MCF 10A (cell line): ENCODE measurements at regions not wholly inside any gene's neighbourhood (a gene's known extent, or its start where the extent isn't known, plus 50 kb on each side); places are given as distances from the start of the nearest gene placed in this dataset.

ENCODE experiments used
- BruUV-seq: library from RNA; stranded (reverse); fragments of 400-500 nt; replicated peaks from 2 replicates; lab custom pipeline; 2021; lab: Mats Ljungman, UMichigan
- CTCF ChIA-PET: fragments of 300-600 bp; sonication (Branson Sonifier 250); formaldehyde crosslinking; extraction: SDS; loops from one replicate; lab custom pipeline; 2021; ENCODE audit warnings: antibody characterized with exemption, inconsistent platforms; lab: Yijun Ruan, JAX
- POLR2A ChIA-PET: fragments of 300-600, 350-650 bp; sonication (Branson Sonifier 250); formaldehyde crosslinking; extraction: SDS; loops from one replicate; lab custom pipeline; 2020; ENCODE audit warnings: antibody characterized with exemption, inconsistent platforms; lab: Yijun Ruan, JAX
- DNase-seq: peaks from one replicate; pipeline ENCODE4 v3.0.0-alpha.2; 2018; ENCODE audit not compliant: unreplicated experiment
- H3K27ac Mint-ChIP-seq: one replicate; pipeline ENCODE4 v1.8.0; 2022; ENCODE audit warnings: mild to moderate bottlenecking, low read depth, mixed read lengths; ENCODE audit not compliant: unreplicated experiment
- H3K27me3 Mint-ChIP-seq: one replicate; pipeline ENCODE4 v1.8.0; 2022; ENCODE audit warnings: mixed read lengths; ENCODE audit not compliant: insufficient read depth, unreplicated experiment
- H3K36me3 Mint-ChIP-seq: one replicate; pipeline ENCODE4 v1.8.0; 2022; ENCODE audit warnings: mild to moderate bottlenecking, moderate library complexity, mixed read lengths; ENCODE audit not compliant: insufficient read depth, unreplicated experiment
- H3K4me1 Mint-ChIP-seq: one replicate; pipeline ENCODE4 v1.8.0; 2022; ENCODE audit warnings: mixed read lengths; ENCODE audit not compliant: insufficient read depth, unreplicated experiment
- H3K4me3 Mint-ChIP-seq: one replicate; pipeline ENCODE4 v1.8.0; 2022; ENCODE audit warnings: mild to moderate bottlenecking, moderate library complexity, mixed read lengths; ENCODE audit not compliant: unreplicated experiment
- H3K9me3 Mint-ChIP-seq: one replicate; pipeline ENCODE4 v1.8.0; 2022; ENCODE audit warnings: mixed read lengths; ENCODE audit not compliant: unreplicated experiment
- intact Hi-C: fragments of 100-400 bp; cut with micrococcal nuclease; formaldehyde crosslinking; loops from 2 replicates; pipeline ENCODE4 v1.14.1; 2022
- TF ChIP-seq, protein P1 (sequence below): fragments of 200-600 bp; IDR thresholded peaks from one replicate; pipeline ENCODE4 v1.8.0; 2022; ENCODE audit warnings: antibody characterized with exemption, mild to moderate bottlenecking; ENCODE audit not compliant: unreplicated experiment

DNA sequence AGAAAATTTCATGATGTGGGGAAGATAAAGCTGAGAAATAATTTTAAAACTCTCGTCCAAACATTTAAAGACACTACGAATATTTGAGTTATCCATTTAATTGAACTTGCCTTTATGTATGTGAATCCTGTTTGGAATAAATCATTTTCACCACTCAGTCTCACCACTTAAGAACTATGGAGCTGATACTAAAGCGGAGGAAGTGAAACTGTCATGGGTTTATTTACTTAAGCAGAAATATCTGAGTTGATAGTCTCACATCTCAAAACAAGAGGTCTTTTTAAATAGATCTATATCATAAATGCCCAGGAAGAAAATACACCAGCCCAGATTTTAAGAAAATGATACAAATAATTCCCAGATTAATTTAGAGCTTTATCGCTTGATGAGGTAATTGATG is 532.4 kb downstream of the ZNF804A start:
- BruUV-seq: no TSS peak
- Mint-ChIP-seq H3K9me3 (no peaks in the 10 kb centered on the region), H3K36me3 (no peaks in the 10 kb centered on the region), H3K27ac (no peak overlapping the region), H3K4me3 (no peak overlapping the region), H3K4me1 (peaks cover 7% of the 10 kb centered on the region), H3K27me3 (no peaks in the 10 kb centered on the region)
- intact Hi-C loops: no loop called here
- ChIA-PET CTCF (no interaction called here), POLR2A (no interaction called here)
- TF ChIP-seq, protein P1, sequence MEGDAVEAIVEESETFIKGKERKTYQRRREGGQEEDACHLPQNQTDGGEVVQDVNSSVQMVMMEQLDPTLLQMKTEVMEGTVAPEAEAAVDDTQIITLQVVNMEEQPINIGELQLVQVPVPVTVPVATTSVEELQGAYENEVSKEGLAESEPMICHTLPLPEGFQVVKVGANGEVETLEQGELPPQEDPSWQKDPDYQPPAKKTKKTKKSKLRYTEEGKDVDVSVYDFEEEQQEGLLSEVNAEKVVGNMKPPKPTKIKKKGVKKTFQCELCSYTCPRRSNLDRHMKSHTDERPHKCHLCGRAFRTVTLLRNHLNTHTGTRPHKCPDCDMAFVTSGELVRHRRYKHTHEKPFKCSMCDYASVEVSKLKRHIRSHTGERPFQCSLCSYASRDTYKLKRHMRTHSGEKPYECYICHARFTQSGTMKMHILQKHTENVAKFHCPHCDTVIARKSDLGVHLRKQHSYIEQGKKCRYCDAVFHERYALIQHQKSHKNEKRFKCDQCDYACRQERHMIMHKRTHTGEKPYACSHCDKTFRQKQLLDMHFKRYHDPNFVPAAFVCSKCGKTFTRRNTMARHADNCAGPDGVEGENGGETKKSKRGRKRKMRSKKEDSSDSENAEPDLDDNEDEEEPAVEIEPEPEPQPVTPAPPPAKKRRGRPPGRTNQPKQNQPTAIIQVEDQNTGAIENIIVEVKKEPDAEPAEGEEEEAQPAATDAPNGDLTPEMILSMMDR: no peak
- no peak for DNase-seq

DNA sequence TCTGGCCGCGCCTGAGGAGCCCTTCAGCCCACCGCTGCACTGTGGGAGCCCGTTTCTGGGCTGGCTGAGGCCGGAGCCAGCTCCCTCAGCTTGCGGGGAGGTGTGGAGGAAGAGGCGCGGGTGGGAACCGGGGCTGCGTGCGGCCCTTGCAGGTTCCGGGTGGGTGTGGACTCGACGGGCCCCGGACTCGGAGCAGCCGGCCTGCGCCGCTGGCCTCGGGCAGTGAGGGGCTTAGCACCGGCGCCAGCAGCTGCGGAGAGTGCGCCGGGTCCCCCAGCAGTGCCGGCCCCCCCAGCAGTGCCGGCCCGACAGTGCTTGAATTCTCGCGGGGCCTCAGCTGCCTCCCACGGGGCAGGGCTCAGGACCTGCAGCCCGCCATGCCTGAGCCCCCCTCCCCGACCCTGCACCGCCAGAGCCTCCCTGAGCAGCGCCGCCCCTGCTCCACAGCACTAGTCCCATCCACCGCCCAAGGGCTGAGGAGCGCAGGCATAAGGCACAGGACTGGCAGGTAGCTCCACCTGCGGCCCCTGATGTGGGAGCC is 534.2 kb downstream of the ZNF804A start:
- H3K4me1 Mint-ChIP-seq: peaks cover 4% of the 10 kb centered on the region
- H3K36me3 Mint-ChIP-seq: no peaks in the 10 kb centered on the region
- DNase-seq: no peak
- no peak overlapping the region for H3K4me3 Mint-ChIP-seq
- no peaks in the 10 kb centered on the region for H3K27me3 Mint-ChIP-seq
- CTCF ChIA-PET: no interaction called here
- intact Hi-C loops: no loop called here
- no TSS peak for BruUV-seq
- POLR2A ChIA-PET: no interaction called here
- TF ChIP-seq, protein P1: no peak
- H3K27ac Mint-ChIP-seq: no peak overlapping the region
- H3K9me3 Mint-ChIP-seq: no peaks in the 10 kb centered on the region

DNA sequence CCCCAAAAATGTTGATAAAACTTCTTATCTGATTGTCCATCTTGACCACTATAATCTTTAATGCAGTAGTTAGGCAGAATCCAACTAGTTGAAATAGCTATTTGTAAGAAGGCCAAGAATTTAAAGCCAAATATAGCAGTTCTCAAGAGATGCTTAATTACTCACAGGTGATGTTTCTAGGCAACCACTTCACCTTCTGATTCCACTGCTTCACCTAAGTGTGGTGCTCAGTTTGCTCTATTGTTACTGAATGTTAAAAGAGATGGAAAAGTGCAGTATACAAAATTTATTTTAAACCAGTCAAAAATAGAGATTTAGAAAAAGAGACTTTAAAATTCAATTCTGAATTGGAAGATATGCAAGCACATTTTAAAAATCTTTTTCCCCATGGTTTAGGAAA is 539.4 kb downstream of the ZNF804A start:
- DNase-seq: no peak
- ChIA-PET CTCF (no interaction called here), POLR2A (interaction anchor here (0.6 kb wide), 1 partner anchor 10 kb away, joined by 3 read pairs; no protein-coding TSS in a partner anchor)
- Mint-ChIP-seq H3K27me3 (no peaks in the 10 kb centered on the region), H3K4me1 (no peaks in the 10 kb centered on the region), H3K27ac (no peak overlapping the region), H3K9me3 (peaks cover 5% of the 10 kb centered on the region), H3K36me3 (no peaks in the 10 kb centered on the region), H3K4me3 (no peak overlapping the region)
- TF ChIP-seq, protein P1: no peak
- intact Hi-C loops: no loop called here
- BruUV-seq: no TSS peak

DNA sequence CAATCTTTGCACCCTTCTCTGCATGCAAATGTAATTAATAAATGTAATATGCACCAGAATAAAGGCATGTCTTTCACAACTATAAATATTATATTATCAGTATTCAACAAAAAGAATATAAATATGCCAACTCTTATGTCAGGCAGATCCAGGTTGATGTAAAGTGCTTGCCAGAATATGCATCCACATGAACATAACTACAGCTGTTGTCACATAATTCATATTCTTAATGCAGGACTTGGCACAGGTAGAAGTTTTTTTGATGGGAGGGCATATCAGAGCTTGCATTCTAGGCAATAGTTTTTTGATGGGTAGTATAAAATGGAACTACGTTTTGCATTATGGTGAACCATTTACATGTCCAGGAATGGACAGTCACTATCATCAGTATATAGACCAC is 544.3 kb downstream of the ZNF804A start:
- DNase-seq: no peak

More for the DNA sequence above, 544.3 kb downstream of the ZNF804A start:
- no peaks in the 10 kb centered on the region for H3K27me3 Mint-ChIP-seq
- no peak overlapping the region for H3K27ac Mint-ChIP-seq
- no peaks in the 10 kb centered on the region for H3K4me1 Mint-ChIP-seq
- intact Hi-C loops: no loop called here
- POLR2A ChIA-PET: no interaction called here
- BruUV-seq: no TSS peak
- no peak overlapping the region for H3K4me3 Mint-ChIP-seq
- TF ChIP-seq, protein P1: no peak
- H3K36me3 Mint-ChIP-seq: no peaks in the 10 kb centered on the region
- H3K9me3 Mint-ChIP-seq: peaks cover 5% of the 10 kb centered on the region
- CTCF ChIA-PET: no interaction called here
